ENCODE measurements at regions not wholly inside any gene's neighbourhood (a gene's known extent, or its start where the extent isn't known, plus 50 kb on each side); places are given as distances from the start of the nearest gene placed in this dataset.

GRCh38 chr6:4270776-4271175 is 135.4 kb upstream of the ECI2 start:
- no peak overlapping the region for H3K27ac ChIP-seq (ENCODE audit: insufficient read depth, low read depth, low read length)
- ChIA-PET CTCF (interaction anchor here (0.6 to 2.1 kb wide), 5 partner anchors 9 to 17 kb away, joined by 3 to 9 read pairs (median 3); no protein-coding TSS in a partner anchor), POLR2A (no interaction called here)
- H3K9me3 ChIP-seq (replicated peaks; ENCODE audit: control insufficient read depth, insufficient read depth, low read length): no peaks in the 10 kb centered on the region
- no peaks in the 10 kb centered on the region for H4K20me1 ChIP-seq (replicated peaks; ENCODE audit: control insufficient read depth, extremely low read depth, insufficient read depth, low read length)
- peaks cover 19% of the 10 kb centered on the region for H3K4me1 ChIP-seq (ENCODE audit: control insufficient read depth, extremely low read depth, insufficient read depth, low read length)
- TF ChIP-seq JUN (IDR thresholded peaks at IDR 0.05; ENCODE audit: borderline replicate concordance, insufficient read depth, insufficient read length, low read depth) (no peak), FOS (IDR thresholded peaks at IDR 0.05; ENCODE audit: borderline replicate concordance, insufficient read depth, low read length) (peak; percentile 46)
- no peak overlapping the region for H3K4me2 ChIP-seq (ENCODE audit: insufficient read depth, low read length)
- dilution Hi-C loops (cut with MboI; ENCODE audit: extremely low pct_ligation_motif_present, low sequenced_read_pairs) (no loop called here), intact Hi-C loops (cut with micrococcal nuclease) (no loop called here)
- no peak overlapping the region for H2AFZ ChIP-seq (ENCODE audit: low read depth, low read length)
- no TSS peak for BruUV-seq (replicated peaks)
- H3K79me2 ChIP-seq (ENCODE audit: control insufficient read depth, insufficient read depth, low read length): no peaks in the 10 kb centered on the region
- H3K4me3 ChIP-seq (replicated peaks in 1 of 3; ENCODE audit: insufficient read depth in 1 of 3, low read depth in 1 of 3, low read length in 3 of 3): no peak overlapping the region
- FAIRE-seq: peak; percentile 67
- peak; percentile 44 for DNase-seq (ENCODE audit: low read depth, low spot score)
- no peaks in the 10 kb centered on the region for H3K36me3 ChIP-seq (ENCODE audit: control insufficient read depth in 2 of 2, extremely low read depth in 1 of 2, insufficient read depth in 2 of 2, low read length in 2 of 2)
- H3K27me3 ChIP-seq (ENCODE audit: control insufficient read depth in 2 of 2, insufficient read depth in 2 of 2, low read length in 2 of 2): no peaks in the 10 kb centered on the region
- H3K9me1 ChIP-seq (replicated peaks; ENCODE audit: control insufficient read depth, extremely low read depth, insufficient read depth, low read length): no peaks in the 10 kb centered on the region
- H3K9ac ChIP-seq (replicated peaks; ENCODE audit: extremely low read depth, insufficient read depth, low read length): no peak overlapping the region

GRCh38 chr6:4270001-4270400 is 134.6 kb upstream of the ECI2 start:
- POLR2A ChIA-PET: no interaction called here

More at GRCh38 chr6:4270001-4270400, 134.6 kb upstream of the ECI2 start:
- dilution Hi-C loops (cut with MboI; ENCODE audit: extremely low pct_ligation_motif_present, low sequenced_read_pairs): no loop called here
- H3K4me1 ChIP-seq (ENCODE audit: control insufficient read depth, extremely low read depth, insufficient read depth, low read length): peaks cover 13% of the 10 kb centered on the region
- no peaks in the 10 kb centered on the region for H3K9me1 ChIP-seq (replicated peaks; ENCODE audit: control insufficient read depth, extremely low read depth, insufficient read depth, low read length)
- no peak overlapping the region for H3K4me3 ChIP-seq (replicated peaks in 1 of 3; ENCODE audit: insufficient read depth in 1 of 3, low read depth in 1 of 3, low read length in 3 of 3)
- H3K4me2 ChIP-seq (ENCODE audit: insufficient read depth, low read length): no peak overlapping the region
- no peak overlapping the region for H3K27ac ChIP-seq (ENCODE audit: insufficient read depth, low read depth, low read length)
- H3K9me3 ChIP-seq (replicated peaks; ENCODE audit: control insufficient read depth, insufficient read depth, low read length): no peaks in the 10 kb centered on the region
- no peak overlapping the region for H2AFZ ChIP-seq (ENCODE audit: low read depth, low read length)
- DNase-seq (ENCODE audit: low read depth, low spot score): no peak
- no peaks in the 10 kb centered on the region for H3K36me3 ChIP-seq (ENCODE audit: control insufficient read depth in 2 of 2, extremely low read depth in 1 of 2, insufficient read depth in 2 of 2, low read length in 2 of 2)
- H3K27me3 ChIP-seq (ENCODE audit: control insufficient read depth in 2 of 2, insufficient read depth in 2 of 2, low read length in 2 of 2): no peaks in the 10 kb centered on the region
- TF ChIP-seq EZH2 (IDR thresholded peaks at IDR 0.05; ENCODE audit: borderline replicate concordance, low read depth, low read length, severe bottlenecking) (no peak), CTCF (IDR thresholded peaks at IDR 0.05; ENCODE audit: extremely low read depth in 1 of 2, insufficient read depth in 1 of 2, low read depth in 1 of 2, low read length in 2 of 2) (no peak), FOS (IDR thresholded peaks at IDR 0.05; ENCODE audit: borderline replicate concordance, insufficient read depth, low read length) (no peak), POLR2AphosphoS5 (IDR thresholded peaks at IDR 0.05; ENCODE audit: insufficient read depth, low read depth, low read length) (no peak), MAX (IDR thresholded peaks at IDR 0.05; ENCODE audit: insufficient read depth, insufficient read length) (no peak), POLR2A (IDR thresholded peaks at IDR 0.05; ENCODE audit: low read depth, low read length) (no peak), GATA2 (IDR thresholded peaks at IDR 0.05; ENCODE audit: insufficient read depth, insufficient read length, low read depth, low read length) (no peak), JUN (IDR thresholded peaks at IDR 0.05; ENCODE audit: borderline replicate concordance, insufficient read depth, insufficient read length, low read depth) (no peak), MYC (IDR thresholded peaks at IDR 0.05; ENCODE audit: low read depth, low read length) (no peak)
- no TSS peak for BruUV-seq (replicated peaks)
- FAIRE-seq: no peak
- H4K20me1 ChIP-seq (replicated peaks; ENCODE audit: control insufficient read depth, extremely low read depth, insufficient read depth, low read length): no peaks in the 10 kb centered on the region
- no peaks in the 10 kb centered on the region for H3K79me2 ChIP-seq (ENCODE audit: control insufficient read depth, insufficient read depth, low read length)
- intact Hi-C loops (cut with micrococcal nuclease): no loop called here
- H3K9ac ChIP-seq (replicated peaks; ENCODE audit: extremely low read depth, insufficient read depth, low read length): no peak overlapping the region
- CTCF ChIA-PET: no interaction called here
